Progenitor cell of endocrine pancreas (in vitro differentiated cells): ENCODE measurements at regions not wholly inside any gene's neighbourhood (a gene's known extent, or its start where the extent isn't known, plus 50 kb on each side); places are given as distances from the start of the nearest gene placed in this dataset.

ENCODE experiments used
- DNase-seq: peaks from one replicate; pipeline ENCODE4 v3.0.0; 2021; ENCODE audit warnings: low spot score; ENCODE audit not compliant: unreplicated experiment
- H3K27ac Mint-ChIP-seq: 2 replicates; pipeline ENCODE4 v1.8.0; 2021; ENCODE audit warnings: mild to moderate bottlenecking, moderate library complexity, mixed read lengths
- H3K27me3 Mint-ChIP-seq: 2 replicates; pipeline ENCODE4 v1.8.0; 2021; ENCODE audit warnings: mixed read lengths
- H3K36me3 Mint-ChIP-seq: 2 replicates; pipeline ENCODE4 v1.8.0; 2022; ENCODE audit warnings: mixed read lengths; ENCODE audit not compliant: insufficient read depth
- H3K4me1 Mint-ChIP-seq: 2 replicates; pipeline ENCODE4 v1.8.0; 2021; ENCODE audit warnings: low read depth, mixed read lengths
- H3K4me3 Mint-ChIP-seq: 2 replicates; pipeline ENCODE4 v1.8.0; 2021; ENCODE audit warnings: low read depth, mild to moderate bottlenecking, moderate library complexity, mixed read lengths
- H3K9me3 Mint-ChIP-seq: 2 replicates; pipeline ENCODE4 v1.8.0; 2021; ENCODE audit warnings: low read depth, mixed read lengths
- CTCF ChIP-seq: fragments of 200-600 bp; sonication (generic); IDR thresholded peaks from one replicate; pipeline ENCODE4 v1.5.0; 2021; ENCODE audit warnings: antibody characterized with exemption, mild to moderate bottlenecking; ENCODE audit not compliant: unreplicated experiment

- no peaks in the 10 kb centered on the region for H3K36me3 Mint-ChIP-seq
- H3K27ac Mint-ChIP-seq = no peak overlapping the region
- H3K4me3 Mint-ChIP-seq = no peak overlapping the region
- no peak for DNase-seq
- peaks cover 22% of the 10 kb centered on the region for H3K9me3 Mint-ChIP-seq
- H3K4me1 Mint-ChIP-seq = peaks cover 9% of the 10 kb centered on the region
- peaks cover 15% of the 10 kb centered on the region for H3K27me3 Mint-ChIP-seq
- TF ChIP-seq CTCF = no peak
These were observed 237.2 kb upstream of the ITM2A start for GRCh38 chrX:79604364-79604763.

DNA sequence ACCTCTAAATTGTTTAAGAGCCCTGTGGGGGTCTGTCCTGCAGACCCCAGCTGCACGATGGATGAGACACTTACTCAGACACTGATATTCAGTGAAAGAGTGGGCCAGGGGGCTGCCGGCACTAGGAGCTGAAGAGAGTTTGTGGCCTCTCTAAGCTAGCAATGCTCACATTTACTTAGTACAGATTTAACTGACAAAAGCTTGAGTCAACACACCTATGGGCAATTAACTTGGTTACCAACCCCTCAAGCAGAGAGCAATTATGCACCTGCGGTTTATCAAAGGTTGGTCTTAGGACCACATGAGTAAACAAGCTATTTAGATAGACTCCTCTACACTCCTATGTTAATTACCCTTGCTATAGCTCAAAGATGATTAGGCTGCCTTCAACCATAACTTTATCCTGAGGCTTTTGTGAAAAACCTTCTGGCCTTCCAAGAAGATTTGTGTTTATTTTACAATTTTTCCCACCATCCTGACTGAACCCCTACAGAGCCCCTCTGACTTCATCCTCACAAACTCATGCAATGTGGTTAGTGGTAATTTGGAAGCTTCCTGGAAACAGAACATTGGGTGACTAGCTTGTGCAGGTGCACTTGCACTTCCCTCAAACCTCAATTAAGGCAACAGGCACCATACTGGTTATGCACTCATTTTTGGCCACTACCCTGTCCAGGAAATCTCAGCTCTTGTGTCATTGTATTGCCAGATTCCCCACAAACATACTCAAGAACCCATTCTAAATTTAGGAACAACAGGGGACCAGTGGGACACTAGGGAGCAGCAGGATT is 234.4 kb upstream of the ITM2A start:
- Mint-ChIP-seq H3K36me3 (no peaks in the 10 kb centered on the region), H3K27ac (no peak overlapping the region), H3K9me3 (peaks cover 13% of the 10 kb centered on the region), H3K4me1 (peaks cover 9% of the 10 kb centered on the region), H3K27me3 (peaks cover 11% of the 10 kb centered on the region), H3K4me3 (peak overlapping the region; percentile 38)
- DNase-seq = no peak
- no peak for TF ChIP-seq CTCF

- DNase-seq = no peak
- Mint-ChIP-seq H3K27me3 (no peaks in the 10 kb centered on the region), H3K27ac (no peak overlapping the region), H3K9me3 (peaks cover 32% of the 10 kb centered on the region), H3K4me1 (no peaks in the 10 kb centered on the region), H3K36me3 (no peaks in the 10 kb centered on the region), H3K4me3 (no peak overlapping the region)
- peak; percentile 45 for TF ChIP-seq CTCF
These were observed 225.1 kb upstream of the ITM2A start for GRCh38 chrX:79592259-79592658.

GRCh38 chrX:79588233-79588632 is 221.1 kb upstream of the ITM2A start:
- no peaks in the 10 kb centered on the region for H3K4me1 Mint-ChIP-seq
- no peaks in the 10 kb centered on the region for H3K27me3 Mint-ChIP-seq
- no peak for TF ChIP-seq CTCF
- no peak overlapping the region for H3K27ac Mint-ChIP-seq
- no peaks in the 10 kb centered on the region for H3K36me3 Mint-ChIP-seq
- peaks cover 48% of the 10 kb centered on the region for H3K9me3 Mint-ChIP-seq
- DNase-seq = no peak
- H3K4me3 Mint-ChIP-seq = no peak overlapping the region

DNA sequence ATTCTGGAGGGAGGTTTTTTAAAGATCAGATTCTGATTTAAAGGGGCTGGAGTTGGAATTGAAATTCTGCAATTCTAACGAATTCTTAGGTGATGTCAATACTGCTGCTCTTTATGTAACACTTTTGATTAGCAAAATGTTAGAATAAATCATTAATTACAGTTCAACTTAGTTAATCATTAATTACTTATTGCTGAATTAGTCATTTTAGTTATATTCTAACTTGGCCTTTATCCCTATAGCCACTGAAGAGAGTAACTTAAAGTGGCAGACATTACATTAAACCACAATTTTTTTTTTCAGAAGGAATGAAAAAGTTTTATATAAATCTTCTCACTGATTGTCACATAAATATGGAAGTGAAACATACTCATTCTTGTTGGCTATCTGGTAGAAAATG is 206.6 kb upstream of the ITM2A start:
- peaks cover 20% of the 10 kb centered on the region for H3K9me3 Mint-ChIP-seq
- H3K27ac Mint-ChIP-seq = no peak overlapping the region
- no peak for TF ChIP-seq CTCF

More for the DNA sequence above, 206.6 kb upstream of the ITM2A start:
- Mint-ChIP-seq H3K36me3 (no peaks in the 10 kb centered on the region), H3K27me3 (no peaks in the 10 kb centered on the region), H3K4me3 (no peak overlapping the region), H3K4me1 (peaks cover 4% of the 10 kb centered on the region)
- DNase-seq = no peak
